B cell (primary cell): ENCODE measurements at regions not wholly inside any gene's neighbourhood (a gene's known extent, or its start where the extent isn't known, plus 50 kb on each side); places are given as distances from the start of the nearest gene placed in this dataset.

ENCODE experiments used
- ATAC-seq: fragments of 200-7000 bp; cut with Tn5 transposase; one replicate; pipeline ENCODE4 v1.10.0; 2021; ENCODE audit warnings: low read depth, mild to moderate bottlenecking, moderate number of reproducible peaks, moderate library complexity
- CTCF ChIA-PET: fragments of 350-600 bp; sonication (Branson Sonifier 250); formaldehyde crosslinking; loops from one replicate; lab custom pipeline; 2021; ENCODE audit warnings: antibody characterized with exemption, inconsistent platforms; lab: Charles Lee
- POLR2A ChIA-PET: fragments of 350-600 bp; sonication (Branson Sonifier 250); formaldehyde crosslinking; loops from one replicate; lab custom pipeline; 2021; ENCODE audit warnings: antibody characterized with exemption; lab: Charles Lee
- DNase-seq: peaks from one replicate; pipeline ENCODE4 v3.0.0; 2013
- H2AFZ ChIP-seq: 2 replicates; pipeline ENCODE4 v1.6.1; 2012; ENCODE audit warnings: mild to moderate bottlenecking, low read depth, low read length; ENCODE audit not compliant: insufficient read depth, poor library complexity, severe bottlenecking
- H3K27ac ChIP-seq, 2 donors: 1 replicate in 1 of 2; 2 replicates in 1 of 2; pipeline ENCODE4 v1.5.1; 2012 to 2013; ENCODE audit warnings: low read length in 2 of 2, mild to moderate bottlenecking in 2 of 2, moderate library complexity in 1 of 2
- H3K27me3 ChIP-seq, 4 experiments: fragments of 200-600 bp in 1 of 4; sonication (generic) in 1 of 4; replicated peaks in 1 of 4; 1 replicate in 2 of 4; 2 replicates in 2 of 4; pipeline versions ENCODE4 v1.6.1 to v1.7.0; 2013 to 2016; ENCODE audit warnings: low read length in 3 of 4, mild to moderate bottlenecking in 2 of 4, mixed read lengths in 1 of 4, moderate library complexity in 1 of 4; ENCODE audit not compliant: insufficient read depth in 4 of 4, control insufficient read depth in 3 of 4; ENCODE audit errors: control extremely low read depth in 1 of 4
- H3K36me3 ChIP-seq, 2 experiments: replicated peaks in 1 of 2; 1 replicate in 1 of 2; 2 replicates in 1 of 2; pipeline versions ENCODE4 v1.6.1 to v1.7.1; 2013; ENCODE audit warnings: low read length in 1 of 2; ENCODE audit not compliant: insufficient read depth in 2 of 2, control insufficient read depth in 1 of 2; ENCODE audit errors: control extremely low read depth in 1 of 2, extremely low read depth in 1 of 2
- H3K4me1 ChIP-seq, 2 donors: fragments of 200-600 bp in 1 of 2; sonication (generic) in 1 of 2; 1 replicate in 1 of 2; 2 replicates in 1 of 2; pipeline versions ENCODE4 v1.5.1 to v1.6.1; 2013 to 2017; ENCODE audit warnings: low read length in 2 of 2; ENCODE audit not compliant: control insufficient read depth in 2 of 2, insufficient read depth in 2 of 2
- H3K4me2 ChIP-seq: replicated peaks from 2 replicates; pipeline ENCODE3; 2012; ENCODE audit warnings: mild to moderate bottlenecking, low read depth, low read length; ENCODE audit not compliant: poor library complexity, severe bottlenecking
- H3K4me3 ChIP-seq, 5 experiments: fragments of 200-600 bp in 1 of 5; sonication (generic) in 1 of 5; 1 replicate in 3 of 5; 2 replicates in 2 of 5; pipeline versions ENCODE4 v1.5.1 to v1.7.0; 2011 to 2016; ENCODE audit warnings: low read length in 4 of 5, mild to moderate bottlenecking in 4 of 5, low read depth in 2 of 5, control low read depth in 1 of 5, moderate library complexity in 1 of 5; ENCODE audit not compliant: insufficient read depth in 1 of 5; ENCODE audit errors: control extremely low read depth in 1 of 5, extremely low read depth in 1 of 5
- H3K79me2 ChIP-seq: fragments of 200-600 bp; sonication (generic); one replicate; pipeline ENCODE4 v1.6.0; 2016; ENCODE audit warnings: low read length; ENCODE audit not compliant: control insufficient read depth, insufficient read depth
- H3K9ac ChIP-seq: fragments of 200-600 bp; sonication (generic); 2 replicates; pipeline ENCODE4 v1.6.1; 2017; ENCODE audit warnings: mild to moderate bottlenecking, low read length, moderate library complexity
- H3K9me3 ChIP-seq, 3 donors: one replicate each; pipeline versions ENCODE4 v1.6.1 to v1.7.1; 2013; ENCODE audit warnings: low read length in 2 of 3; ENCODE audit not compliant: control insufficient read depth in 2 of 3, insufficient read depth in 1 of 3; ENCODE audit errors: control extremely low read depth in 1 of 3
- H4K20me1 ChIP-seq: 2 replicates; pipeline ENCODE4 v1.6.0; 2012; ENCODE audit warnings: mild to moderate bottlenecking, low read length; ENCODE audit not compliant: insufficient read depth, control insufficient read depth, poor library complexity, severe bottlenecking
- H3K27ac Mint-ChIP-seq: one replicate; pipeline ENCODE4 v1.8.0; 2021; ENCODE audit warnings: mixed read lengths
- H3K27me3 Mint-ChIP-seq: one replicate; pipeline ENCODE4 v1.8.0; 2021; ENCODE audit warnings: mixed read lengths
- H3K4me1 Mint-ChIP-seq: one replicate; pipeline ENCODE4 v1.8.0; 2021; ENCODE audit warnings: mixed read lengths
- H3K4me3 Mint-ChIP-seq: one replicate; pipeline ENCODE4 v1.8.0; 2021; ENCODE audit warnings: mixed read lengths
- H3K9me3 Mint-ChIP-seq: one replicate; pipeline ENCODE4 v1.8.0; 2022; ENCODE audit warnings: mixed read lengths; ENCODE audit not compliant: insufficient read depth
- EZH2 ChIP-seq: IDR thresholded peaks from 2 replicates; pipeline ENCODE4 v1.6.1; 2012; ENCODE audit warnings: borderline replicate concordance, low read depth, mild to moderate bottlenecking, moderate library complexity, low read length; ENCODE audit not compliant: insufficient read depth, poor library complexity, severe bottlenecking
- whole genome bisulfite sequencing: methylation state at CpG from one replicate; pipeline ENCODE4 v1.1.5; 2013; ENCODE audit warnings: missing lambda C conversion rate; ENCODE audit not compliant: insufficient coverage; 5-methylcytosine and 5-hydroxymethylcytosine counted together
- intact Hi-C: fragments of 100-400 bp; cut with micrococcal nuclease; formaldehyde crosslinking; loops from one replicate; pipeline ENCODE4 v1.10.0; 2022
- TF ChIP-seq, protein P1 (sequence below): fragments of 200-600 bp; IDR thresholded peaks from one replicate; pipeline ENCODE4 v1.8.0; 2022; ENCODE audit warnings: antibody characterized with exemption, mild to moderate bottlenecking

DNA sequence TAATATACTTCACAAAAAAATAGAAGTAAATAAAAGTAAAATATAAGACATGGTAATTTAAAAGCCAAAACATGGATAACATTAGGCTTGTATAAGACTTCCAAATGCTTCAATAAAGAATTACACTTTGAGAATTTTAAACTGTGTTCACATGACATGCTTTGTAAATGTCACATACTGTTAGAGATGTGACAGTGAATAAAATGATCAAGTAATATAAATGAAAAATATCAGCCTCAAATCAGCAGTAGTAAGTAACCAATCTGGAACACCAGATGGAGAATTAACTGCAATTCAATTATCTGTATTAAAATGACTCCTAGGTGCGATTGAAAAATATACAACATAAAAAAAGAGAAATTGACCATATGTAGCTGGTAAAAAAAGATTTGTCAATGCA lies 1260.8 kb downstream of the BRINP3 start:
- Histone ChIP-seq H4K20me1 (no peaks in the 10 kb centered on the region), H3K36me3 (no peaks in the 10 kb centered on the region), H3K79me2 (no peaks in the 10 kb centered on the region), H3K4me2 (no peak overlapping the region), H2AFZ (no peak overlapping the region), H3K9me3 (no peaks in the 10 kb centered on the region), H3K9ac (no peak overlapping the region), H3K4me3 (no peak overlapping the region), H3K27ac (no peak overlapping the region), H3K4me1 (no peaks in the 10 kb centered on the region), H3K27me3 (no peaks in the 10 kb centered on the region)
- DNase-seq (no peak), ATAC-seq (no peak)
- Mint-ChIP-seq H3K4me1 (no peaks in the 10 kb centered on the region), H3K4me3 (no peak overlapping the region), H3K27me3 (no peaks in the 10 kb centered on the region), H3K27ac (no peak overlapping the region), H3K9me3 (no peaks in the 10 kb centered on the region)
- CTCF ChIA-PET, result no interaction called here
- intact Hi-C loops, result no loop called here
- no peak for TF ChIP-seq EZH2
- TF ChIP-seq, protein P1, sequence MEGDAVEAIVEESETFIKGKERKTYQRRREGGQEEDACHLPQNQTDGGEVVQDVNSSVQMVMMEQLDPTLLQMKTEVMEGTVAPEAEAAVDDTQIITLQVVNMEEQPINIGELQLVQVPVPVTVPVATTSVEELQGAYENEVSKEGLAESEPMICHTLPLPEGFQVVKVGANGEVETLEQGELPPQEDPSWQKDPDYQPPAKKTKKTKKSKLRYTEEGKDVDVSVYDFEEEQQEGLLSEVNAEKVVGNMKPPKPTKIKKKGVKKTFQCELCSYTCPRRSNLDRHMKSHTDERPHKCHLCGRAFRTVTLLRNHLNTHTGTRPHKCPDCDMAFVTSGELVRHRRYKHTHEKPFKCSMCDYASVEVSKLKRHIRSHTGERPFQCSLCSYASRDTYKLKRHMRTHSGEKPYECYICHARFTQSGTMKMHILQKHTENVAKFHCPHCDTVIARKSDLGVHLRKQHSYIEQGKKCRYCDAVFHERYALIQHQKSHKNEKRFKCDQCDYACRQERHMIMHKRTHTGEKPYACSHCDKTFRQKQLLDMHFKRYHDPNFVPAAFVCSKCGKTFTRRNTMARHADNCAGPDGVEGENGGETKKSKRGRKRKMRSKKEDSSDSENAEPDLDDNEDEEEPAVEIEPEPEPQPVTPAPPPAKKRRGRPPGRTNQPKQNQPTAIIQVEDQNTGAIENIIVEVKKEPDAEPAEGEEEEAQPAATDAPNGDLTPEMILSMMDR, result no peak
- WGBS, result no CpG with 5 or more reads among the region's 1 CpG
- POLR2A ChIA-PET, result no interaction called here

DNA sequence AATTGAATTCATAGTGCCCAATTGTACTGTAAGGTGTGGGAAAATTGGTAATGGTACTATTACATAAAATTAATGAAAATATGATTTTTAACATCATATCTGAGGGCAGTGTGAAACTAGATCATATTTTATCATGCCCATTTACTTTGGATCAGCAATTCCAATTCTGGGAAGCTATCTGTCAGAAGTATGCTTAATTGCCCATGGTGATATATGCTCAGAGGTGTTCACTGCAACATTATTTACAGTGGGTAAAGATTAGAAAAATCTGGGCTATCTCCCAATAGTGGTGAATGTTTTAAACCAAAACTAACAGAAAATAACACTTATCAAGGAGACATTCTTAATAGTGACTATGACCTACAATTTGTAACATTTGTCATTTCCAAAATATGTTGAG lies 1260.0 kb downstream of the BRINP3 start:
- Mint-ChIP-seq H3K9me3 (no peaks in the 10 kb centered on the region), H3K4me1 (no peaks in the 10 kb centered on the region), H3K4me3 (no peak overlapping the region), H3K27me3 (no peaks in the 10 kb centered on the region), H3K27ac (no peak overlapping the region)
- Histone ChIP-seq H3K27me3 (no peaks in the 10 kb centered on the region), H3K9me3 (no peaks in the 10 kb centered on the region), H4K20me1 (no peaks in the 10 kb centered on the region), H3K79me2 (no peaks in the 10 kb centered on the region), H3K4me2 (no peak overlapping the region), H3K36me3 (no peaks in the 10 kb centered on the region), H3K4me1 (no peaks in the 10 kb centered on the region), H3K9ac (no peak overlapping the region), H2AFZ (no peak overlapping the region), H3K27ac (no peak overlapping the region), H3K4me3 (no peak overlapping the region)
- DNase-seq (no peak), ATAC-seq (no peak)
- CTCF ChIA-PET, result no interaction called here
- intact Hi-C loops, result no loop called here
- TF ChIP-seq, protein P1, result no peak
- TF ChIP-seq EZH2, result no peak
- POLR2A ChIA-PET, result no interaction called here
